ENCODE measurements at regions not wholly inside any gene's neighbourhood (a gene's known extent, or its start where the extent isn't known, plus 50 kb on each side); places are given as distances from the start of the nearest gene placed in this dataset.

- TF ChIP-seq CREB1 (CRISPR knock-in tag; IDR thresholded peaks at IDR 0.05; ENCODE audit: low read depth) (no peak), POLR2AphosphoS5 (IDR thresholded peaks at IDR 0.05; ENCODE audit: low read depth) (no peak), EZH2phosphoT487 (IDR thresholded peaks at IDR 0.05; ENCODE audit: unreplicated experiment) (no peak), JUNB (IDR thresholded peaks at IDR 0.05; ENCODE audit: unreplicated experiment) (no peak), REST (IDR thresholded peaks at IDR 0.05; ENCODE audit: unreplicated experiment) (no peak), NANOG (IDR thresholded peaks at IDR 0.05; ENCODE audit: borderline replicate concordance) (no peak), EZH2 (IDR thresholded peaks at IDR 0.05; ENCODE audit: low read depth, unreplicated experiment) (no peak), ETS1 (IDR thresholded peaks at IDR 0.05) (no peak), STAT1 (IDR thresholded peaks at IDR 0.05; ENCODE audit: unreplicated experiment) (no peak), ZNF114 (CRISPR knock-in tag; IDR thresholded peaks at IDR 0.05) (no peak), ZNF331 (CRISPR knock-in tag; IDR thresholded peaks at IDR 0.05; ENCODE audit: low read depth) (no peak)
- TF ChIP-seq, protein P1, sequence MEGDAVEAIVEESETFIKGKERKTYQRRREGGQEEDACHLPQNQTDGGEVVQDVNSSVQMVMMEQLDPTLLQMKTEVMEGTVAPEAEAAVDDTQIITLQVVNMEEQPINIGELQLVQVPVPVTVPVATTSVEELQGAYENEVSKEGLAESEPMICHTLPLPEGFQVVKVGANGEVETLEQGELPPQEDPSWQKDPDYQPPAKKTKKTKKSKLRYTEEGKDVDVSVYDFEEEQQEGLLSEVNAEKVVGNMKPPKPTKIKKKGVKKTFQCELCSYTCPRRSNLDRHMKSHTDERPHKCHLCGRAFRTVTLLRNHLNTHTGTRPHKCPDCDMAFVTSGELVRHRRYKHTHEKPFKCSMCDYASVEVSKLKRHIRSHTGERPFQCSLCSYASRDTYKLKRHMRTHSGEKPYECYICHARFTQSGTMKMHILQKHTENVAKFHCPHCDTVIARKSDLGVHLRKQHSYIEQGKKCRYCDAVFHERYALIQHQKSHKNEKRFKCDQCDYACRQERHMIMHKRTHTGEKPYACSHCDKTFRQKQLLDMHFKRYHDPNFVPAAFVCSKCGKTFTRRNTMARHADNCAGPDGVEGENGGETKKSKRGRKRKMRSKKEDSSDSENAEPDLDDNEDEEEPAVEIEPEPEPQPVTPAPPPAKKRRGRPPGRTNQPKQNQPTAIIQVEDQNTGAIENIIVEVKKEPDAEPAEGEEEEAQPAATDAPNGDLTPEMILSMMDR (conservative IDR thresholded peaks at IDR 0.05; ENCODE audit: low read depth in 2 of 2) = no peak
Measured at GRCh38 chr3:189519458-189519857, 111.7 kb upstream of the TP63 start.
